Prostate gland (tissue), 2 donors: ENCODE measurements at regions not wholly inside any gene's neighbourhood (a gene's known extent, or its start where the extent isn't known, plus 50 kb on each side); places are given as distances from the start of the nearest gene placed in this dataset.
A peak's percentile ranks its signal among the peaks of the same experiment; 100 is the strongest.
"Not testable (repeated sequence)": the region's sequence is repeated elsewhere in the genome, so short reads cannot be mapped to it uniquely, and the experiment has no call there.

Source experiments
- DNase-seq: peaks from one replicate; pipeline ENCODE4 v3.0.0-alpha.2; 2019; ENCODE audit warnings: low spot score
- H3K27ac ChIP-seq, 2 donors: fragments of 200-600 bp; sonication (generic); 2 replicates each; pipeline ENCODE4 v1.5.1; 2017 to 2019
- H3K27me3 ChIP-seq: fragments of 200-600 bp; sonication (generic); replicated peaks from 2 replicates; pipeline ENCODE4 v1.5.1; 2019; ENCODE audit not compliant: insufficient read depth
- H3K36me3 ChIP-seq, 2 donors: fragments of 200-600 bp; sonication (generic); 1 replicate in 1 of 2; 2 replicates in 1 of 2; pipeline versions ENCODE4 v1.5.1 to v1.8.1; 2017 to 2019
- H3K4me1 ChIP-seq: fragments of 200-600 bp; sonication (generic); replicated peaks from 2 replicates; pipeline ENCODE4 v1.5.1; 2019
- H3K4me3 ChIP-seq, 2 donors: fragments of 200-600 bp; sonication (generic); 2 replicates each; pipeline ENCODE4 v1.5.1; 2017 to 2019
- H3K9me3 ChIP-seq: fragments of 200-600 bp; sonication (generic); 2 replicates; pipeline ENCODE4 v1.5.1; 2017
- CTCF ChIP-seq, 4 experiments: fragments of 200-600 bp in 2 of 4; fragments of 450-650 bp in 2 of 4; sonication (generic) in 2 of 4; IDR thresholded peaks; 1 replicate in 3 of 4; 2 replicates in 1 of 4; pipeline ENCODE4 v1.5.1; 2016 to 2019; ENCODE audit warnings: antibody characterized with exemption in 4 of 4, mild to moderate bottlenecking in 2 of 4, moderate library complexity in 2 of 4
- POLR2A ChIP-seq: fragments of 450-650 bp; IDR thresholded peaks from one replicate; pipeline ENCODE4 v1.6.1; 2016; ENCODE audit warnings: antibody characterized with exemption, mild to moderate bottlenecking
- POLR2AphosphoS5 ChIP-seq: sonication (generic); formaldehyde crosslinking; IDR thresholded peaks from one replicate; pipeline ENCODE4 v1.6.1; 2017; ENCODE audit warnings: antibody characterized with exemption
- WGBS: methylation state at CpG from one replicate; pipeline ENCODE4 v1.1.5; 2018; 5-methylcytosine and 5-hydroxymethylcytosine counted together
- intact Hi-C: fragments of 100-400 bp; cut with DNase I; formaldehyde crosslinking; loops from one replicate; pipeline ENCODE4 v1.14.2; 2022

- H3K4me3 ChIP-seq, H3K36me3 ChIP-seq, H3K9me3 ChIP-seq, H3K27ac ChIP-seq, DNase-seq, H3K27me3 ChIP-seq, H3K4me1 ChIP-seq, intact Hi-C loops: not testable (repeated sequence)
- WGBS, result 92% methylated on average over 5 of the region's 5 CpGs
These were observed 64.4 kb downstream of the KLRB1 start for GRCh38 chr12:9543341-9543740.

GRCh38 chr12:9542827-9543226 lies 64.9 kb downstream of the KLRB1 start:
- WGBS, result 79% methylated on average over 3 of the region's 3 CpGs
- H3K27ac ChIP-seq, DNase-seq, H3K4me3 ChIP-seq, H3K9me3 ChIP-seq, H3K36me3 ChIP-seq, intact Hi-C loops, H3K27me3 ChIP-seq, H3K4me1 ChIP-seq: not testable (repeated sequence)

GRCh38 chr12:9515925-9516324 lies 91.8 kb downstream of the KLRB1 start:
- DNase-seq, H3K9me3 ChIP-seq, H3K4me3 ChIP-seq, H3K27me3 ChIP-seq, intact Hi-C loops, H3K4me1 ChIP-seq, H3K36me3 ChIP-seq, H3K27ac ChIP-seq: not testable (repeated sequence)
- WGBS, result 43% methylated on average over 1 of the region's 1 CpG

GRCh38 chr12:9512695-9513094 lies 95.0 kb downstream of the KLRB1 start:
- H3K4me1 ChIP-seq, H3K27ac ChIP-seq, H3K4me3 ChIP-seq, H3K36me3 ChIP-seq, H3K27me3 ChIP-seq, DNase-seq, H3K9me3 ChIP-seq, intact Hi-C loops: not testable (repeated sequence)
- 92% methylated on average over 5 of the region's 5 CpGs for WGBS

- DNase-seq, H3K4me3 ChIP-seq, H3K27me3 ChIP-seq, H3K36me3 ChIP-seq, H3K27ac ChIP-seq, H3K4me1 ChIP-seq, H3K9me3 ChIP-seq, intact Hi-C loops: not testable (repeated sequence)
- WGBS, result 96% methylated on average over 1 of the region's 1 CpG
These were observed 97.2 kb downstream of the KLRB1 start for GRCh38 chr12:9510392-9511011.

GRCh38 chr12:9509464-9510161 lies 98.1 kb downstream of the KLRB1 start:
- Histone ChIP-seq H3K36me3 (no peaks in the 10 kb centered on the region), H3K4me3 (no peak overlapping the region), H3K27me3 (no peaks in the 10 kb centered on the region), H3K27ac (no peak overlapping the region), H3K4me1 (no peaks in the 10 kb centered on the region), H3K9me3 (no peaks in the 10 kb centered on the region)
- WGBS, result 23% methylated on average over 3 of the region's 3 CpGs
- intact Hi-C loops, result no loop called here
- peak; percentile 51 for DNase-seq
- no peak for TF ChIP-seq POLR2AphosphoS5
- no peak for TF ChIP-seq CTCF (IDR thresholded peaks at IDR 0.05)
- TF ChIP-seq POLR2A, result no peak

- WGBS, result 97% methylated on average over 1 of the region's 1 CpG
- Histone ChIP-seq H3K4me1 (no peaks in the 10 kb centered on the region), H3K36me3 (no peaks in the 10 kb centered on the region), H3K27me3 (no peaks in the 10 kb centered on the region), H3K27ac (no peak overlapping the region), H3K9me3 (no peaks in the 10 kb centered on the region), H3K4me3 (no peak overlapping the region)
- intact Hi-C loops, result no loop called here
- TF ChIP-seq POLR2A (no peak), CTCF (IDR thresholded peaks at IDR 0.05) (no peak), POLR2AphosphoS5 (no peak)
- DNase-seq, result no peak
These were observed 101.0 kb downstream of the KLRB1 start for GRCh38 chr12:9506746-9507145.

GRCh38 chr12:9503384-9503783 lies 104.3 kb downstream of the KLRB1 start:
- intact Hi-C loops, H3K4me1 ChIP-seq, H3K27ac ChIP-seq, H3K9me3 ChIP-seq, H3K4me3 ChIP-seq, H3K36me3 ChIP-seq, DNase-seq, H3K27me3 ChIP-seq: not testable (repeated sequence)
- WGBS, result 71% methylated on average over 2 of the region's 2 CpGs

- not testable (repeated sequence) for DNase-seq, H3K9me3 ChIP-seq
- 83% methylated on average over 1 of the region's 1 CpG for WGBS
These were observed 104.9 kb downstream of the KLRB1 start for GRCh38 chr12:9502845-9503244.

GRCh38 chr12:9493325-9493724 lies 114.4 kb downstream of the KLRB1 start:
- intact Hi-C loops, result not testable (repeated sequence)

More at GRCh38 chr12:9502845-9503244, 104.9 kb downstream of the KLRB1 start:
- H3K4me1 ChIP-seq, H3K36me3 ChIP-seq, H3K4me3 ChIP-seq, H3K27ac ChIP-seq, intact Hi-C loops, H3K27me3 ChIP-seq: not testable (repeated sequence)

More at GRCh38 chr12:9493325-9493724, 114.4 kb downstream of the KLRB1 start:
- H3K27me3 ChIP-seq, H3K9me3 ChIP-seq, H3K36me3 ChIP-seq, H3K4me1 ChIP-seq, H3K27ac ChIP-seq, H3K4me3 ChIP-seq, DNase-seq: not testable (repeated sequence)
